Calu3 (cell line): ENCODE measurements at regions not wholly inside any gene's neighbourhood (a gene's known extent, or its start where the extent isn't known, plus 50 kb on each side); places are given as distances from the start of the nearest gene placed in this dataset.

Experiments
- BruUV-seq: library from RNA; stranded (reverse); fragments of 400-500 nt; replicated peaks from 2 replicates; lab custom pipeline; 2021; lab: Mats Ljungman, UMichigan
- CTCF ChIA-PET: fragments of 300-600 bp; sonication (Branson Sonifier 250); formaldehyde crosslinking; loops from one replicate; lab custom pipeline; 2022; ENCODE audit warnings: antibody characterized with exemption; lab: Charles Lee
- DNase-seq: peaks from one replicate; pipeline ENCODE4 v3.0.0; 2022
- H3K27ac Mint-ChIP-seq: one replicate; pipeline ENCODE4 v1.8.0; 2022; ENCODE audit warnings: mixed read lengths; ENCODE audit not compliant: unreplicated experiment
- H3K27me3 Mint-ChIP-seq: one replicate; pipeline ENCODE4 v1.8.0; 2022; ENCODE audit warnings: mixed read lengths; ENCODE audit not compliant: unreplicated experiment
- H3K36me3 Mint-ChIP-seq: one replicate; pipeline ENCODE4 v1.8.0; 2022; ENCODE audit warnings: mild to moderate bottlenecking, moderate library complexity, mixed read lengths; ENCODE audit not compliant: insufficient read depth, unreplicated experiment
- H3K4me1 Mint-ChIP-seq: one replicate; pipeline ENCODE4 v1.8.0; 2022; ENCODE audit warnings: mild to moderate bottlenecking, low read depth, mixed read lengths; ENCODE audit not compliant: unreplicated experiment
- H3K4me3 Mint-ChIP-seq: one replicate; pipeline ENCODE4 v1.8.0; 2022; ENCODE audit warnings: mild to moderate bottlenecking, low read depth, moderate library complexity, mixed read lengths; ENCODE audit not compliant: unreplicated experiment
- H3K9me3 Mint-ChIP-seq: one replicate; pipeline ENCODE4 v1.8.0; 2022; ENCODE audit warnings: low read depth, mixed read lengths; ENCODE audit not compliant: unreplicated experiment
- intact Hi-C: fragments of 100-400 bp; cut with micrococcal nuclease; formaldehyde crosslinking; loops from one replicate; pipeline ENCODE4 v1.10.0; 2022; ENCODE audit not compliant: unreplicated experiment
- TF ChIP-seq, protein P1 (sequence below): fragments of 200-600 bp; IDR thresholded peaks from one replicate; pipeline ENCODE4 v1.8.0; 2022; ENCODE audit warnings: antibody characterized with exemption; ENCODE audit not compliant: unreplicated experiment

DNA sequence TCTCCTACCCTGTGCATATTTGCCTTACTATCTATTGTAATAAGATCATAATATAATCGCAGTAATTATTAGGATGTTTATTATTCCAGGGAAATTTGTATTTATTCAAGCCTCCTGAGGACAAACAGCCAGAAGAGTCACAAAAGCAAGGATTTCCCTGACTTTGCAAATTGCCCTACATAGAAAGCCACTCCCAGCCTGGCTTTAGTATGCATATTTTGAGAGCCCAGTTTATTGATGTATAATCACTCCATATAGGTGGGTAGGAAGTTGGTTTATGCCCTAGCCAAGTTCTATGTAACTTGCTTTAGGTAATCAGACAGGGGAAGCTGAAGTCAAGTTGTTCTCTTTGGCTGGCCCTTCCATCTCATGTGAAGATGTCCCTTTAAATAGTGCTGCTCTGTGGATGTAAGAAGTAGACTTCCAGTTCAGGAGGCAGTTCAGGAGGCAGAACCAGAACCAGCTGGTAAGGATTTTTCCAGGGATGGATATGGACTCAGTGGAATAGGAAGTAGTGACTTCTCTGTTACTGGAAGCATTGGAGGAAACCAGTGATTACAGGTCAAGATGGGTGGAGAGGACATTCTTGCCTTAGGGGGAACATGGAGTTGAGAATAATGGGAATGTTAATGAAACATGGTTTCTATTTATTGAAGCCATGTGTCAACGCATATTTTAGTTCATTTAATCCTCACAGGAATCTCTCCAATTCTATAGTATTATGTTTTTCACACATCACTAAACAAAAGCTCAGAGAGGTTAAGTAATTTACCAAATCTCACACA is 70.5 kb upstream of the KIT start:
- H3K27me3 Mint-ChIP-seq: no peaks in the 10 kb centered on the region

DNA sequence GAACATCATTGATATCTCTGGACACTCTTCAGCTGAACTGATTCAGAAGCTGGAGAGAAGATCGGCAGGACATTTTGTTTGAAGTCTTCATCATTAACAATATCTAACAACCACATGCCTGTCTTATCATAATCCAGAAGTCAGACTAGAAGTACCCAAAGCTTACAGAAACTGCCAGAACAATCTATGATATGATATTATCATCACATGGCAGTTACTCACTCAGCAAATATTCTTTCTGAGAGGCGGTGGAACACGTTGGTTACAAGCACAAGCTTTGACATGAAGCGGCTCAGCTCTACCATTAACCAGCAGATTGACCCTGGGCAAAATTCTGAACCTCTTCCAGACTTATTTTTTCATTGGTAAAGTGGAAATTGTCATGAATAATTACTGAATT is 69.4 kb upstream of the KIT start:
- no peak overlapping the region for H3K27ac Mint-ChIP-seq
- no peaks in the 10 kb centered on the region for H3K9me3 Mint-ChIP-seq
- BruUV-seq: no TSS peak
- CTCF ChIA-PET: no interaction called here
- TF ChIP-seq, protein P1, sequence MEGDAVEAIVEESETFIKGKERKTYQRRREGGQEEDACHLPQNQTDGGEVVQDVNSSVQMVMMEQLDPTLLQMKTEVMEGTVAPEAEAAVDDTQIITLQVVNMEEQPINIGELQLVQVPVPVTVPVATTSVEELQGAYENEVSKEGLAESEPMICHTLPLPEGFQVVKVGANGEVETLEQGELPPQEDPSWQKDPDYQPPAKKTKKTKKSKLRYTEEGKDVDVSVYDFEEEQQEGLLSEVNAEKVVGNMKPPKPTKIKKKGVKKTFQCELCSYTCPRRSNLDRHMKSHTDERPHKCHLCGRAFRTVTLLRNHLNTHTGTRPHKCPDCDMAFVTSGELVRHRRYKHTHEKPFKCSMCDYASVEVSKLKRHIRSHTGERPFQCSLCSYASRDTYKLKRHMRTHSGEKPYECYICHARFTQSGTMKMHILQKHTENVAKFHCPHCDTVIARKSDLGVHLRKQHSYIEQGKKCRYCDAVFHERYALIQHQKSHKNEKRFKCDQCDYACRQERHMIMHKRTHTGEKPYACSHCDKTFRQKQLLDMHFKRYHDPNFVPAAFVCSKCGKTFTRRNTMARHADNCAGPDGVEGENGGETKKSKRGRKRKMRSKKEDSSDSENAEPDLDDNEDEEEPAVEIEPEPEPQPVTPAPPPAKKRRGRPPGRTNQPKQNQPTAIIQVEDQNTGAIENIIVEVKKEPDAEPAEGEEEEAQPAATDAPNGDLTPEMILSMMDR: no peak
- no peak overlapping the region for H3K4me3 Mint-ChIP-seq
- H3K4me1 Mint-ChIP-seq: no peaks in the 10 kb centered on the region
- intact Hi-C loops: no loop called here
- DNase-seq: no peak
- H3K27me3 Mint-ChIP-seq: no peaks in the 10 kb centered on the region
- no peaks in the 10 kb centered on the region for H3K36me3 Mint-ChIP-seq

More for the DNA sequence above, 70.5 kb upstream of the KIT start:
- no TSS peak for BruUV-seq
- TF ChIP-seq, protein P1: no peak
- no peaks in the 10 kb centered on the region for H3K9me3 Mint-ChIP-seq
- no peak overlapping the region for H3K27ac Mint-ChIP-seq
- H3K4me1 Mint-ChIP-seq: no peaks in the 10 kb centered on the region
- H3K4me3 Mint-ChIP-seq: no peak overlapping the region
- intact Hi-C loops: no loop called here
- no peaks in the 10 kb centered on the region for H3K36me3 Mint-ChIP-seq
- CTCF ChIA-PET: no interaction called here
- DNase-seq: no peak

DNA sequence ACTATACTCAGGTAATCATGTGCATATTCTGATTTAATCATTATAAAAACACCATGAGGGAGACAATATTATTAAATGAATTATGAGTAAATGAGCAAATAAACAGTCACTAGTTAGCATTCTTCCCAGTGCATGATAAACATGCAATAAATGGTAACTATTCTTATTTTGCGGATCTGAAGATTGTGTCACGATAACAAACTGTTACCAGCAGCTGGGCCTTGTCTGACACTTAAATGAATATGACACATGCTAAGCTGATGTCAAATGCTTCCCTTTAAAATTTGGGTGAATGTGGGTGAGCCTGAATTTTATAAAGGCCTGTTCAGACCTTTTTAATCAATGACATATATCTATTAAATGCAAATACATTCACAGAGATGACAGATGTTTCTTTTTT is 68.2 kb upstream of the KIT start:
- intact Hi-C loops: no loop called here
- CTCF ChIA-PET: no interaction called here
- H3K27ac Mint-ChIP-seq: no peak overlapping the region
- no peaks in the 10 kb centered on the region for H3K4me1 Mint-ChIP-seq
- H3K9me3 Mint-ChIP-seq: no peaks in the 10 kb centered on the region
- DNase-seq: no peak
- no peaks in the 10 kb centered on the region for H3K36me3 Mint-ChIP-seq
- TF ChIP-seq, protein P1: no peak
- BruUV-seq: no TSS peak
- no peaks in the 10 kb centered on the region for H3K27me3 Mint-ChIP-seq
- H3K4me3 Mint-ChIP-seq: no peak overlapping the region

DNA sequence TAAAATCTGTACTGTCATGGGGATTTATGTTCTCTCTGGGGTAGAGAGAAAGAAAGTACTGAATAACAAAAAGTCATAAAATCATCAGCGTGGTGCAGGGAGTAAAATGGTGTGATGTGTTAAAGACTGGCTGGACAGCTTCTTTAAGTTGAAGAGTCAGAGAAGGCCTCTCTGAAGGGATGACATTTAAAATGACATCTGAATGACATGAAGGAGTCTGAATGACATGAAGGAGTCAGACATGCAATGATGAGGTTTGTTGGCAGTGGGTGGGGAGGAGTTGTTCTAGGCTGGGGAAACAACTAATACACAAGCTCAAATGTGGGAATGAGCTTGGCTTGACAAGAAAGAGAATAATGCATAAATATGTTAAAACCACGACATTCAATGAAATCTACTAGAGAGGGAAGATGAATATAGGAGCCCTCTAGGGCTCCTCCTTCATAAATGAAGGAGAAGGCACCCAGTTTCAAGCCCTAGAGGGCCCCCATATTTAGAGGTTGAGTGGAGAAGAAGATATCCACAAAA is 63.9 kb upstream of the KIT start:
- H3K4me1 Mint-ChIP-seq: no peaks in the 10 kb centered on the region
- no peaks in the 10 kb centered on the region for H3K27me3 Mint-ChIP-seq
- no TSS peak for BruUV-seq
- TF ChIP-seq, protein P1: no peak
- intact Hi-C loops: no loop called here
- no peak for DNase-seq
- no peak overlapping the region for H3K27ac Mint-ChIP-seq
- no peaks in the 10 kb centered on the region for H3K9me3 Mint-ChIP-seq
- CTCF ChIA-PET: no interaction called here
- H3K4me3 Mint-ChIP-seq: no peak overlapping the region
- H3K36me3 Mint-ChIP-seq: no peaks in the 10 kb centered on the region
